ENCODE measurements at regions not wholly inside any gene's neighbourhood (a gene's known extent, or its start where the extent isn't known, plus 50 kb on each side); places are given as distances from the start of the nearest gene placed in this dataset.

DNA sequence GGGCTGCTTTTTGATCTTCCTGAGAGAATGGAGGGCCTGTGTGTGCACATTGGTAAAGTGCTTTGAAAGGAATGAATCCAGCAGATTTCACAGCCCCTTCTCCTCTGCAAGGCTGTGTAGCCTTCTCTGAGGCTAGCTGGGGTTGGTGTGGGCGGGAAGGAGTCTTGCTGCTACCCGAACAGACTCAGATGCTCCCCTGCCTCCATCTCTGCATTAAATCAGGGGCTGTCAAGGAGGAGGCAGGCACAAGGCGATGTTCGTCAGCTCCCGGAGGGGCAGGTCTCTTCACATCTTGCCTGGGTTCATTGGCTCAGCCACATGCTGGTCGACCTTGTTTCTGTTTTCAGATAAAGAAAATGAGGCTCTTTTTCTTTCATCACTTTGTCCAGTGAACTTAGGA lies 291.5 kb upstream of the SULF2 start:
- TF ChIP-seq, protein P1, sequence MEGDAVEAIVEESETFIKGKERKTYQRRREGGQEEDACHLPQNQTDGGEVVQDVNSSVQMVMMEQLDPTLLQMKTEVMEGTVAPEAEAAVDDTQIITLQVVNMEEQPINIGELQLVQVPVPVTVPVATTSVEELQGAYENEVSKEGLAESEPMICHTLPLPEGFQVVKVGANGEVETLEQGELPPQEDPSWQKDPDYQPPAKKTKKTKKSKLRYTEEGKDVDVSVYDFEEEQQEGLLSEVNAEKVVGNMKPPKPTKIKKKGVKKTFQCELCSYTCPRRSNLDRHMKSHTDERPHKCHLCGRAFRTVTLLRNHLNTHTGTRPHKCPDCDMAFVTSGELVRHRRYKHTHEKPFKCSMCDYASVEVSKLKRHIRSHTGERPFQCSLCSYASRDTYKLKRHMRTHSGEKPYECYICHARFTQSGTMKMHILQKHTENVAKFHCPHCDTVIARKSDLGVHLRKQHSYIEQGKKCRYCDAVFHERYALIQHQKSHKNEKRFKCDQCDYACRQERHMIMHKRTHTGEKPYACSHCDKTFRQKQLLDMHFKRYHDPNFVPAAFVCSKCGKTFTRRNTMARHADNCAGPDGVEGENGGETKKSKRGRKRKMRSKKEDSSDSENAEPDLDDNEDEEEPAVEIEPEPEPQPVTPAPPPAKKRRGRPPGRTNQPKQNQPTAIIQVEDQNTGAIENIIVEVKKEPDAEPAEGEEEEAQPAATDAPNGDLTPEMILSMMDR (conservative IDR thresholded peaks at IDR 0.05; ENCODE audit: low read depth, low read length), result no peak
- no peak for TF ChIP-seq EZH2 (IDR thresholded peaks at IDR 0.05; ENCODE audit: borderline replicate concordance, low read depth, low read length, poor library complexity, severe bottlenecking)

All from A673 (cell line).